ENCODE measurements at regions not wholly inside any gene's neighbourhood (a gene's known extent, or its start where the extent isn't known, plus 50 kb on each side); places are given as distances from the start of the nearest gene placed in this dataset.

GRCh38 chr20:63122626-63123025, 93.3 kb downstream of the YTHDF1 start:
- H3K27me3 ChIP-seq: peaks cover 20% of the 10 kb centered on the region
- no peak overlapping the region for H3K27ac ChIP-seq
- no peaks in the 10 kb centered on the region for H3K9me3 ChIP-seq
- no peak for DNase-seq
- no peaks in the 10 kb centered on the region for H3K36me3 ChIP-seq
- H3K4me3 ChIP-seq: no peak overlapping the region
- no peak for TF ChIP-seq POLR2A (IDR thresholded peaks at IDR 0.05)
- intact Hi-C loops (cut with DNase I; ENCODE audit: low total_unique reads): no loop called here
- in situ Hi-C loops (cut with MboI; ENCODE audit: low pct_ligation_motif_present in 1 of 4, low pct_unique_long_range_greater_than_20kb in 1 of 4, low sequenced_read_pairs in 3 of 4): no loop called here
- 20 to 65% methylated on average over 1 to 7 of the region's 7 CpGs for WGBS, 2 donors (ENCODE audit: low coverage in 1 of 2)
- H3K4me1 ChIP-seq: no peaks in the 10 kb centered on the region

- no peaks in the 10 kb centered on the region for H3K4me1 ChIP-seq
- no peaks in the 10 kb centered on the region for H3K9me3 ChIP-seq
- no peak for TF ChIP-seq POLR2A (IDR thresholded peaks at IDR 0.05)
- TF ChIP-seq POLR2AphosphoS5 (IDR thresholded peaks at IDR 0.05): no peak
- TF ChIP-seq CTCF (IDR thresholded peaks at IDR 0.05): no peak
- TF ChIP-seq EP300 (IDR thresholded peaks at IDR 0.05; ENCODE audit: low read depth): no peak
- no peaks in the 10 kb centered on the region for H3K36me3 ChIP-seq
- intact Hi-C loops (cut with DNase I; ENCODE audit: low total_unique reads) (no loop called here), in situ Hi-C loops (cut with MboI; ENCODE audit: low pct_ligation_motif_present in 1 of 4, low pct_unique_long_range_greater_than_20kb in 1 of 4, low sequenced_read_pairs in 3 of 4) (no loop called here)
- no peak for DNase-seq
- H3K27ac ChIP-seq: no peak overlapping the region
- 75 to 80% methylated on average over 6 to 23 of the region's 23 CpGs for WGBS, 2 donors (ENCODE audit: low coverage in 1 of 2)
- H3K27me3 ChIP-seq: peaks cover 25% of the 10 kb centered on the region
- no peak overlapping the region for H3K4me3 ChIP-seq
Observed at GRCh38 chr20:63121749-63122405, 94.1 kb downstream of the YTHDF1 start.

DNA sequence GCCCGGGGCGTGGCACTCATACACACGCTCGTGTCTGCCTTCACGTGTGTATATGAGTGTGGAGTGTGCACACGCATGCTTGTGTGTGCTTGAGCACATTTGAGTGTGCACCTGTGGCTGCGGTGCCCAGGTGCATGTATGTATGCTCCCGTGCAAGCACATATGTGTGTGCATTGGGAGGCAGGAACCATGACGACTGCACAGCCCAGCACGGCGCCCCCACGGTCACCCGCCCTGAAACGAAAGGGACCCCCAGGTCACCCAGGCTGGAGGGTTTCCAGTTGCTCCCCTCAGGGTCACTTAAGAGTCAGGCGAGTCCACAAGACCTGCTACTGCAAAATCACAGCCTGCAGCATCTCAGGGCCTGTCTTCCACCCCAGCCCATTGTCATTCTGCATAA, 94.7 kb downstream of the YTHDF1 start:
- Histone ChIP-seq H3K4me1 (no peaks in the 10 kb centered on the region), H3K36me3 (no peaks in the 10 kb centered on the region), H3K9me3 (no peaks in the 10 kb centered on the region), H3K27me3 (peaks cover 29% of the 10 kb centered on the region), H3K27ac (no peak overlapping the region), H3K4me3 (no peak overlapping the region)
- DNase-seq: no peak
- 80 to 100% methylated on average over 1 to 15 of the region's 15 CpGs for WGBS, 2 donors (ENCODE audit: low coverage in 1 of 2)
- in situ Hi-C loops (cut with MboI; ENCODE audit: low pct_ligation_motif_present in 1 of 4, low pct_unique_long_range_greater_than_20kb in 1 of 4, low sequenced_read_pairs in 3 of 4) (no loop called here), intact Hi-C loops (cut with DNase I; ENCODE audit: low total_unique reads) (no loop called here)
- no peak for TF ChIP-seq CTCF (IDR thresholded peaks at IDR 0.05)
- TF ChIP-seq EP300 (IDR thresholded peaks at IDR 0.05; ENCODE audit: low read depth): no peak
- TF ChIP-seq POLR2AphosphoS5 (IDR thresholded peaks at IDR 0.05): no peak
- TF ChIP-seq POLR2A (IDR thresholded peaks at IDR 0.05): no peak

GRCh38 chr20:63120808-63121090, 95.2 kb downstream of the YTHDF1 start:
- Histone ChIP-seq H3K27me3 (peaks cover 29% of the 10 kb centered on the region), H3K4me3 (no peak overlapping the region), H3K36me3 (no peaks in the 10 kb centered on the region), H3K9me3 (no peaks in the 10 kb centered on the region), H3K27ac (no peak overlapping the region), H3K4me1 (no peaks in the 10 kb centered on the region)
- intact Hi-C loops (cut with DNase I; ENCODE audit: low total_unique reads) (no loop called here), in situ Hi-C loops (cut with MboI; ENCODE audit: low pct_ligation_motif_present in 1 of 4, low pct_unique_long_range_greater_than_20kb in 1 of 4, low sequenced_read_pairs in 3 of 4) (no loop called here)
- no peak for TF ChIP-seq POLR2A (IDR thresholded peaks at IDR 0.05)
- TF ChIP-seq EP300 (IDR thresholded peaks at IDR 0.05; ENCODE audit: low read depth): no peak
- no peak for TF ChIP-seq POLR2AphosphoS5 (IDR thresholded peaks at IDR 0.05)
- TF ChIP-seq CTCF (IDR thresholded peaks at IDR 0.05): no peak
- DNase-seq: no peak
- 67% methylated on average over 5 of the region's 5 CpGs; no CpG with 5 or more reads in 1 of the 2 donors for WGBS, 2 donors (ENCODE audit: low coverage in 1 of 2)
